ENCODE measurements at regions not wholly inside any gene's neighbourhood (a gene's known extent, or its start where the extent isn't known, plus 50 kb on each side); places are given as distances from the start of the nearest gene placed in this dataset.

- no peak for TF ChIP-seq MAX (IDR thresholded peaks at IDR 0.05; ENCODE audit: low read depth, low read length)
- TF ChIP-seq POLR2A (IDR thresholded peaks at IDR 0.05; ENCODE audit: extremely low read depth, insufficient read length) = no peak
- no peak for TF ChIP-seq MYC (IDR thresholded peaks at IDR 0.05; ENCODE audit: low read depth, low read length)
- TF ChIP-seq CTCF (IDR thresholded peaks at IDR 0.05; ENCODE audit: low read depth, low read length) = no peak
- no peak for DNase-seq (ENCODE audit: low read depth)
- no peak overlapping the region for H3K4me3 ChIP-seq (ENCODE audit: low read depth, low read length)
Observed at GRCh38 chr7:8809320-8809719, 375.9 kb downstream of the NXPH1 start.

- H3K4me3 ChIP-seq (ENCODE audit: low read depth, low read length) = no peak overlapping the region
- no peak for DNase-seq (ENCODE audit: low read depth)
- no peak for TF ChIP-seq MAX (IDR thresholded peaks at IDR 0.05; ENCODE audit: low read depth, low read length)
- no peak for TF ChIP-seq POLR2A (IDR thresholded peaks at IDR 0.05; ENCODE audit: extremely low read depth, insufficient read length)
- TF ChIP-seq CTCF (IDR thresholded peaks at IDR 0.05; ENCODE audit: low read depth, low read length) = no peak
- no peak for TF ChIP-seq MYC (IDR thresholded peaks at IDR 0.05; ENCODE audit: low read depth, low read length)
Observed at GRCh38 chr7:8817448-8818036, 384.1 kb downstream of the NXPH1 start.

- DNase-seq (ENCODE audit: low read depth) = no peak
- TF ChIP-seq MAX (IDR thresholded peaks at IDR 0.05; ENCODE audit: low read depth, low read length) = no peak
- no peak for TF ChIP-seq CTCF (IDR thresholded peaks at IDR 0.05; ENCODE audit: low read depth, low read length)
- no peak for TF ChIP-seq POLR2A (IDR thresholded peaks at IDR 0.05; ENCODE audit: extremely low read depth, insufficient read length)
- no peak for TF ChIP-seq MYC (IDR thresholded peaks at IDR 0.05; ENCODE audit: low read depth, low read length)
- no peak overlapping the region for H3K4me3 ChIP-seq (ENCODE audit: low read depth, low read length)
Observed at GRCh38 chr7:8818406-8818805, 385.0 kb downstream of the NXPH1 start.

GRCh38 chr7:8822595-8822994, 389.2 kb downstream of the NXPH1 start:
- no peak overlapping the region for H3K4me3 ChIP-seq (ENCODE audit: low read depth, low read length)
- no peak for TF ChIP-seq MYC (IDR thresholded peaks at IDR 0.05; ENCODE audit: low read depth, low read length)
- no peak for TF ChIP-seq CTCF (IDR thresholded peaks at IDR 0.05; ENCODE audit: low read depth, low read length)
- TF ChIP-seq POLR2A (IDR thresholded peaks at IDR 0.05; ENCODE audit: extremely low read depth, insufficient read length) = no peak
- no peak for TF ChIP-seq MAX (IDR thresholded peaks at IDR 0.05; ENCODE audit: low read depth, low read length)
- DNase-seq (ENCODE audit: low read depth) = no peak

- DNase-seq (ENCODE audit: low read depth) = peak; percentile 6
- H3K4me3 ChIP-seq (ENCODE audit: low read depth, low read length) = no peak overlapping the region
- no peak for TF ChIP-seq MAX (IDR thresholded peaks at IDR 0.05; ENCODE audit: low read depth, low read length)
- no peak for TF ChIP-seq MYC (IDR thresholded peaks at IDR 0.05; ENCODE audit: low read depth, low read length)
- no peak for TF ChIP-seq POLR2A (IDR thresholded peaks at IDR 0.05; ENCODE audit: extremely low read depth, insufficient read length)
- no peak for TF ChIP-seq CTCF (IDR thresholded peaks at IDR 0.05; ENCODE audit: low read depth, low read length)
Observed at GRCh38 chr7:8823486-8823885, 390.1 kb downstream of the NXPH1 start.

Measured in NB4 (cell line).